Aorta (tissue), 5 donors: ENCODE measurements at regions not wholly inside any gene's neighbourhood (a gene's known extent, or its start where the extent isn't known, plus 50 kb on each side); places are given as distances from the start of the nearest gene placed in this dataset.
A peak's percentile ranks its signal among the peaks of the same experiment; 100 is the strongest.

Experiments
- ATAC-seq: fragments of 200-7000 bp; cut with Tn5 transposase; one replicate; pipeline ENCODE4 v1.9.1; 2022; ENCODE audit warnings: moderate library complexity; ENCODE audit not compliant: low FRiP score
- DNase-seq, 2 donors: peaks; one replicate each; pipeline ENCODE4 v3.0.0-alpha.2; 2020
- H3K27ac ChIP-seq, 2 donors: one replicate each; pipeline ENCODE4 v1.5.1; 2013; ENCODE audit warnings: low read length in 2 of 2, mild to moderate bottlenecking in 2 of 2, moderate library complexity in 2 of 2, control low read depth in 1 of 2, inconsistent platforms in 1 of 2, low read depth in 1 of 2
- H3K27me3 ChIP-seq, 2 donors: one replicate each; pipeline ENCODE4 v1.6.1; 2013; ENCODE audit warnings: control low read depth in 1 of 2, low read length in 1 of 2, mild to moderate bottlenecking in 1 of 2, moderate library complexity in 1 of 2; ENCODE audit not compliant: insufficient read depth in 2 of 2, control insufficient read depth in 1 of 2
- H3K36me3 ChIP-seq, 2 donors: one replicate each; pipeline ENCODE4 v1.6.1; 2013; ENCODE audit warnings: control low read depth in 1 of 2, low read length in 1 of 2, mild to moderate bottlenecking in 1 of 2; ENCODE audit not compliant: insufficient read depth in 2 of 2, control insufficient read depth in 1 of 2
- H3K4me1 ChIP-seq, 2 donors: one replicate each; pipeline ENCODE4 v1.6.1; 2013; ENCODE audit warnings: low read length in 2 of 2, control low read depth in 1 of 2, mild to moderate bottlenecking in 1 of 2, moderate library complexity in 1 of 2; ENCODE audit not compliant: insufficient read depth in 2 of 2, control insufficient read depth in 1 of 2
- H3K4me3 ChIP-seq, 2 donors: one replicate each; pipeline ENCODE4 v1.5.1; 2013; ENCODE audit warnings: low read length in 2 of 2, control low read depth in 1 of 2, mild to moderate bottlenecking in 1 of 2
- H3K9me3 ChIP-seq: one replicate; pipeline ENCODE4 v1.6.1; 2013; ENCODE audit warnings: mild to moderate bottlenecking, low read length; ENCODE audit not compliant: control insufficient read depth
- WGBS, 2 donors: extraction: QIAGEN DNeasy Blood & Tissue Kit; methylation state at CpG; one replicate each; pipeline ENCODE4 v1.1.7; 2013; 5-methylcytosine and 5-hydroxymethylcytosine counted together
- intact Hi-C, 2 donors: fragments of 100-400 bp; cut with DNase I; formaldehyde crosslinking; loops; one replicate each; pipeline versions ENCODE4 v1.14.2 to v1.15.0; 2022
- donor health status: healthy with polysubstance abuse.
- donor health status: Bipolar disorder and iron deficiency.
- donor health status: DM: no; HTN: no; CAD: no.
- donor health status: DM: no; HTN: no; CAD: no.
- donor health status: DM: yes; HTN: yes; CAD: no.

- H3K4me1 ChIP-seq, result peaks cover under 1 to 3% of the 10 kb centered on the region in 2 donors
- no peak for ATAC-seq
- 92 to 93% methylated on average over 4 of the region's 4 CpGs for WGBS, 2 donors
- H3K9me3 ChIP-seq, result no peaks in the 10 kb centered on the region
- no peak overlapping the region for H3K4me3 ChIP-seq
- H3K27me3 ChIP-seq, result no peaks in the 10 kb centered on the region
- DNase-seq, result no peak
- H3K36me3 ChIP-seq, result no peaks in the 10 kb centered on the region
- intact Hi-C loops, result loop anchor here in 1 of 2 donors (10.0 kb wide), 1 partner anchor 104 kb away; no protein-coding TSS in a partner anchor
- H3K27ac ChIP-seq, result no peak overlapping the region
Observed at GRCh38 chr14:71481021-71481654, 451.1 kb upstream of the RGS6 start.

- intact Hi-C loops, result loop anchor here in 1 of 2 donors (10.0 kb wide), 1 partner anchor 102 kb away; no protein-coding TSS in a partner anchor
- Histone ChIP-seq H3K9me3 (no peaks in the 10 kb centered on the region), H3K4me1 (peaks cover 3 to 7% of the 10 kb centered on the region in 2 donors), H3K4me3 (no peak overlapping the region), H3K27me3 (no peaks in the 10 kb centered on the region), H3K36me3 (no peaks in the 10 kb centered on the region), H3K27ac (no peak overlapping the region)
- WGBS, 2 donors, result 18 to 21% methylated on average over 2 of the region's 2 CpGs
- ATAC-seq (no peak), DNase-seq (no peak)
Observed at GRCh38 chr14:71482671-71483070, 449.6 kb upstream of the RGS6 start.

GRCh38 chr14:71483154-71483553 is 449.1 kb upstream of the RGS6 start:
- Histone ChIP-seq H3K27ac (no peak overlapping the region), H3K4me3 (no peak overlapping the region), H3K27me3 (no peaks in the 10 kb centered on the region), H3K36me3 (no peaks in the 10 kb centered on the region), H3K9me3 (no peaks in the 10 kb centered on the region), H3K4me1 (peaks cover 3 to 9% of the 10 kb centered on the region in 2 donors)
- no peak for ATAC-seq
- DNase-seq, result no peak
- 68 to 70% methylated on average over 3 of the region's 3 CpGs for WGBS, 2 donors
- intact Hi-C loops, result loop anchor here in 1 of 2 donors (10.0 kb wide), 1 partner anchor 102 kb away; no protein-coding TSS in a partner anchor

- ATAC-seq, result peak; percentile 61
- 16 to 22% methylated on average over 2 of the region's 2 CpGs for WGBS, 2 donors
Observed at GRCh38 chr14:71485833-71486232, 446.4 kb upstream of the RGS6 start.

GRCh38 chr14:71486279-71486678 is 445.9 kb upstream of the RGS6 start:
- intact Hi-C loops, result loop anchor here (5.0 to 10.0 kb wide), 2 partner anchors 39 to 99 kb away; no protein-coding TSS in a partner anchor
- no peaks in the 10 kb centered on the region for H3K36me3 ChIP-seq
- no peaks in the 10 kb centered on the region for H3K9me3 ChIP-seq
- H3K27ac ChIP-seq, result no peak overlapping the region
- H3K27me3 ChIP-seq, result no peaks in the 10 kb centered on the region
- peaks cover 3 to 9% of the 10 kb centered on the region in 2 donors for H3K4me1 ChIP-seq
- WGBS, 2 donors, result 10 to 13% methylated on average over 2 of the region's 2 CpGs
- H3K4me3 ChIP-seq, result no peak overlapping the region
- no peak for DNase-seq
- peak; percentile 65 for ATAC-seq

More at GRCh38 chr14:71485833-71486232, 446.4 kb upstream of the RGS6 start:
- Histone ChIP-seq H3K27ac (no peak overlapping the region), H3K4me3 (no peak overlapping the region), H3K27me3 (no peaks in the 10 kb centered on the region), H3K4me1 (peaks cover 3 to 9% of the 10 kb centered on the region in 2 donors), H3K36me3 (no peaks in the 10 kb centered on the region), H3K9me3 (no peaks in the 10 kb centered on the region)
- intact Hi-C loops, result loop anchor here (5.0 to 10.0 kb wide), 2 partner anchors 39 to 99 kb away; no protein-coding TSS in a partner anchor
- no peak for DNase-seq

GRCh38 chr14:71487449-71487848 is 444.8 kb upstream of the RGS6 start:
- no peaks in the 10 kb centered on the region for H3K36me3 ChIP-seq
- H3K27ac ChIP-seq, result no peak overlapping the region
- peaks cover 0 to 9% of the 10 kb centered on the region in 2 donors for H3K4me1 ChIP-seq
- intact Hi-C loops, result loop anchor here (5.0 to 10.0 kb wide), 2 partner anchors 40 to 97 kb away; no protein-coding TSS in a partner anchor
- H3K4me3 ChIP-seq, result no peak overlapping the region
- no peaks in the 10 kb centered on the region for H3K27me3 ChIP-seq
- no peaks in the 10 kb centered on the region for H3K9me3 ChIP-seq
- no peak for DNase-seq
- ATAC-seq, result no peak

GRCh38 chr14:71487941-71488340 is 444.3 kb upstream of the RGS6 start:
- peaks cover 0 to 9% of the 10 kb centered on the region in 2 donors for H3K4me1 ChIP-seq
- DNase-seq (no peak), ATAC-seq (no peak)
- H3K27ac ChIP-seq, result no peak overlapping the region
- no peaks in the 10 kb centered on the region for H3K9me3 ChIP-seq
- 58 to 59% methylated on average over 2 of the region's 2 CpGs for WGBS, 2 donors
- intact Hi-C loops, result loop anchor here (5.0 to 10.0 kb wide), 2 partner anchors 41 to 97 kb away; no protein-coding TSS in a partner anchor
- H3K4me3 ChIP-seq, result no peak overlapping the region
- H3K27me3 ChIP-seq, result no peaks in the 10 kb centered on the region
- H3K36me3 ChIP-seq, result no peaks in the 10 kb centered on the region

- Histone ChIP-seq H3K4me1 (peaks cover 0 to 9% of the 10 kb centered on the region in 2 donors), H3K27ac (peak overlapping the region; percentile 67 to 82), H3K9me3 (no peaks in the 10 kb centered on the region), H3K4me3 (no peak overlapping the region), H3K27me3 (no peaks in the 10 kb centered on the region), H3K36me3 (no peaks in the 10 kb centered on the region)
- ATAC-seq, result no peak
- intact Hi-C loops, result loop anchor here (5.0 to 10.0 kb wide), 2 partner anchors 41 to 96 kb away; no protein-coding TSS in a partner anchor
- no peak for DNase-seq
- 10 to 12% methylated on average over 4 of the region's 4 CpGs for WGBS, 2 donors
Observed at GRCh38 chr14:71488703-71489191, 443.5 kb upstream of the RGS6 start.
